Right kidney (tissue), 1 donor: ENCODE measurements at regions not wholly inside any gene's neighbourhood (a gene's known extent, or its start where the extent isn't known, plus 50 kb on each side); places are given as distances from the start of the nearest gene placed in this dataset.
"Not testable (repeated sequence)": the region's sequence is repeated elsewhere in the genome, so short reads cannot be mapped to it uniquely, and the experiment has no call there.

Source experiments
- DNase-seq: peaks from one replicate; pipeline ENCODE4 v3.0.0-alpha.2; 2016

- DNase-seq: not testable (repeated sequence)
These were observed 1690.4 kb upstream of the DEFB115 start for GRCh38 chr20:29566901-29567635.

GRCh38 chr20:29567671-29568070, 1689.8 kb upstream of the DEFB115 start:
- not testable (repeated sequence) for DNase-seq

- DNase-seq: not testable (repeated sequence)
These were observed 1687.3 kb upstream of the DEFB115 start for GRCh38 chr20:29570126-29570525.

- not testable (repeated sequence) for DNase-seq
These were observed 1667.9 kb upstream of the DEFB115 start for GRCh38 chr20:29589530-29589929.

GRCh38 chr20:29604163-29604562, 1653.3 kb upstream of the DEFB115 start:
- not testable (repeated sequence) for DNase-seq

- DNase-seq: not testable (repeated sequence)
These were observed 1651.3 kb upstream of the DEFB115 start for GRCh38 chr20:29606171-29606570.

- not testable (repeated sequence) for DNase-seq
These were observed 1628.1 kb upstream of the DEFB115 start for GRCh38 chr20:29629395-29629794.
